DND-41 (cell line): ENCODE measurements at regions not wholly inside any gene's neighbourhood (a gene's known extent, or its start where the extent isn't known, plus 50 kb on each side); places are given as distances from the start of the nearest gene placed in this dataset.

Experiments used
- ATAC-seq: fragments of 200-7000 bp; cut with Tn5 transposase; 3 replicates; pipeline ENCODE4 v1.9.1; 2021; ENCODE audit warnings: low read depth; ENCODE audit not compliant: insufficient read depth
- DNase-seq: peaks from one replicate; pipeline ENCODE4 v3.0.0-alpha.2; 2020
- H2AFZ ChIP-seq: 2 replicates; pipeline ENCODE4 v1.6.0; 2012; ENCODE audit warnings: low read depth, low read length
- H3K27ac ChIP-seq: 2 replicates; pipeline ENCODE4 v1.5.1; 2012; ENCODE audit warnings: low read length, inconsistent platforms
- H3K27me3 ChIP-seq: fragments of 200-600 bp; sonication (generic); 2 replicates; pipeline ENCODE4 v1.6.0; 2012; ENCODE audit warnings: low read length, mild to moderate bottlenecking, inconsistent platforms; ENCODE audit not compliant: insufficient read depth, poor library complexity
- H3K36me3 ChIP-seq: 2 replicates; pipeline ENCODE4 v1.5.1; 2012; ENCODE audit warnings: low read length, inconsistent platforms; ENCODE audit not compliant: insufficient read depth
- H3K4me1 ChIP-seq: 2 replicates; pipeline ENCODE4 v1.5.1; 2012; ENCODE audit warnings: mild to moderate bottlenecking, low read length; ENCODE audit not compliant: insufficient read depth
- H3K4me2 ChIP-seq: 2 replicates; pipeline ENCODE4 v1.6.0; 2012; ENCODE audit warnings: mild to moderate bottlenecking, moderate library complexity, low read length, inconsistent platforms; ENCODE audit not compliant: insufficient read depth
- H3K4me3 ChIP-seq, 2 experiments: fragments of 200-600 bp in 1 of 2; shearing (Covaris generic) in 1 of 2; 2 replicates each; pipeline ENCODE4 v1.5.1; 2012 to 2016; ENCODE audit warnings: inconsistent platforms in 2 of 2, low read length in 2 of 2, mild to moderate bottlenecking in 2 of 2, low read depth in 1 of 2, moderate library complexity in 1 of 2
- H3K79me2 ChIP-seq: 2 replicates; pipeline ENCODE4 v1.6.0; 2012; ENCODE audit warnings: low read length, inconsistent platforms; ENCODE audit not compliant: insufficient read depth
- H3K9ac ChIP-seq: 2 replicates; pipeline ENCODE4 v1.6.0; 2012; ENCODE audit warnings: low read depth, mild to moderate bottlenecking, inconsistent platforms, low read length, moderate library complexity
- H3K9me3 ChIP-seq: 2 replicates; pipeline ENCODE4 v1.5.1; 2012; ENCODE audit warnings: low read length, moderate library complexity, mild to moderate bottlenecking, inconsistent platforms; ENCODE audit not compliant: insufficient read depth, severe bottlenecking
- H4K20me1 ChIP-seq: 2 replicates; pipeline ENCODE4 v1.6.0; 2012; ENCODE audit warnings: low read length; ENCODE audit not compliant: insufficient read depth
- CTCF ChIP-seq: IDR thresholded peaks from 2 replicates; pipeline ENCODE4 v1.5.1; 2012; ENCODE audit warnings: borderline replicate concordance, low read length, moderate library complexity, mild to moderate bottlenecking; ENCODE audit not compliant: poor library complexity, severe bottlenecking; ENCODE audit errors: extremely low read depth
- EZH2 ChIP-seq: IDR thresholded peaks from 3 replicates; pipeline ENCODE4 v1.6.1; 2012; ENCODE audit warnings: borderline replicate concordance, low read depth, mild to moderate bottlenecking, moderate library complexity, low read length, inconsistent platforms; ENCODE audit not compliant: severe bottlenecking

DNA sequence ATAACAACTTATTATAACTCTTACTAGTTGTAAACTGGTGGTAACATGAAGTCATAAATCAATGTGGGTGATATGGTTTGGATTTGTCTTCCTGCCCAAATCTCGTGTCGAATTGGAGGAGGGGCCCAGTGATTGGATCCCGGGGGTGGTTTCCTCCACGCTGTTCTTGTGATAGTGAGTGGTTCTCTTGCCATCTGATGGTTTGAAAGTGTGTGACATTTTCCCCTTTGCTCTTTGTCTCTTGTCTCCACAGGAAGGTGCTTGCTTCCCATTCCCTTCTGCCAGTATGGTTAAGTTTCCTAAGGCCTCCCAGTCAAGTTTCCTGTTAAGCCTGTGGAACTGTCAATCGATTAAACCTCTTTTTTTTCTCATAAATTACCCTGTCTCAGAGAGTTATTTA is 321.6 kb downstream of the DSEL start:
- ATAC-seq (no peak), DNase-seq (no peak)
- Histone ChIP-seq H3K4me3 (no peak overlapping the region), H3K9me3 (no peaks in the 10 kb centered on the region), H3K79me2 (no peaks in the 10 kb centered on the region), H3K27ac (no peak overlapping the region), H3K27me3 (no peaks in the 10 kb centered on the region), H3K4me1 (no peaks in the 10 kb centered on the region), H3K36me3 (no peaks in the 10 kb centered on the region), H3K4me2 (no peak overlapping the region), H3K9ac (no peak overlapping the region), H2AFZ (no peak overlapping the region), H4K20me1 (no peaks in the 10 kb centered on the region)
- no peak for TF ChIP-seq CTCF
- TF ChIP-seq EZH2, result no peak

GRCh38 chr18:67192535-67192934 is 324.0 kb downstream of the DSEL start:
- H2AFZ ChIP-seq, result no peak overlapping the region
- TF ChIP-seq EZH2 (no peak), CTCF (no peak)
- H3K27me3 ChIP-seq, result no peaks in the 10 kb centered on the region
- ATAC-seq, result no peak
- no peak overlapping the region for H3K27ac ChIP-seq
- no peaks in the 10 kb centered on the region for H3K4me1 ChIP-seq
- no peak overlapping the region for H3K9ac ChIP-seq
- H3K79me2 ChIP-seq, result no peaks in the 10 kb centered on the region
- H3K4me3 ChIP-seq, result no peak overlapping the region
- H3K4me2 ChIP-seq, result no peak overlapping the region
- no peak for DNase-seq
- no peaks in the 10 kb centered on the region for H3K9me3 ChIP-seq
- H4K20me1 ChIP-seq, result no peaks in the 10 kb centered on the region
- no peaks in the 10 kb centered on the region for H3K36me3 ChIP-seq

- Histone ChIP-seq H3K79me2 (no peaks in the 10 kb centered on the region), H3K9me3 (no peaks in the 10 kb centered on the region), H3K36me3 (no peaks in the 10 kb centered on the region), H3K4me2 (no peak overlapping the region), H3K27ac (no peak overlapping the region), H4K20me1 (no peaks in the 10 kb centered on the region), H2AFZ (no peak overlapping the region), H3K4me1 (no peaks in the 10 kb centered on the region), H3K27me3 (no peaks in the 10 kb centered on the region), H3K4me3 (no peak overlapping the region), H3K9ac (no peak overlapping the region)
- DNase-seq (no peak), ATAC-seq (no peak)
- TF ChIP-seq EZH2, result no peak
These were observed 333.1 kb downstream of the DSEL start for GRCh38 chr18:67183398-67183797.

- Histone ChIP-seq H3K27me3 (no peaks in the 10 kb centered on the region), H3K79me2 (no peaks in the 10 kb centered on the region), H4K20me1 (no peaks in the 10 kb centered on the region), H3K27ac (no peak overlapping the region), H3K4me2 (no peak overlapping the region), H3K4me3 (no peak overlapping the region), H3K36me3 (no peaks in the 10 kb centered on the region), H3K9me3 (no peaks in the 10 kb centered on the region), H3K4me1 (no peaks in the 10 kb centered on the region), H3K9ac (no peak overlapping the region), H2AFZ (no peak overlapping the region)
- TF ChIP-seq EZH2 (no peak), CTCF (no peak)
- DNase-seq, result no peak
- no peak for ATAC-seq
These were observed 336.8 kb downstream of the DSEL start for GRCh38 chr18:67179726-67180125.
